ENCODE measurements at regions not wholly inside any gene's neighbourhood (a gene's known extent, or its start where the extent isn't known, plus 50 kb on each side); places are given as distances from the start of the nearest gene placed in this dataset.

DNA sequence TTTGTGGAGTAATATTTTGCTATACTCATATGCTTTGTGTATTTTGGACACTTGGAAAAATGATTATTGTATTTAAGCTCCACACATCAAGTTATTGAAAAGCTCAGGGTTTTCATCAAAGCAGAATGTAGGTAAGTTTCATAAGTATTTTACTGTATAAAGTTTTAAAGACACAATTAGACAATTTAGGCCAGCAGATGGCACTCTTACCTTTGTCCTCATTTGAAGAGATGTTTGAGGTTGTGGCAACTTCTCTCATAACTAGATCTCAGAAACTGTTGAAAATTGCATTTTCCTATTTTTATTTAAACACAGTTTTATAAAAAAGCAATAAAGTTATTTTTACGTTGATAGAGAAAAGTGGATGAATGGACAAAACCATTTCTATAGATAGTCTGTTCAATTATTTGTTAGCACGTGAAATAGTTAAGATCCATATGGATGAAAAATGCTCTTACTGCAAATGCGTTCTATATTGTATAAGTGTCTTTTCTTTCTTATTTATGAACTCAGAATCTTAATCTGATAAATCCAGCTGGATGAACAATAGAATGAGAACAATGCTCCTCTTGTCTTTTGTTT lies 300.0 kb downstream of the AEBP2 start:
- H3K4me1 ChIP-seq (ENCODE audit: insufficient read depth, low read length), result no peaks in the 10 kb centered on the region
- Mint-ChIP-seq H3K9me3 (peaks cover 0 to 7% (median 4%) of the 10 kb centered on the region in 8 donors), H3K27ac (no peak overlapping the region), H3K4me1 (no peaks in the 10 kb centered on the region), H3K4me3 (no peak overlapping the region), H3K27me3 (no peaks in the 10 kb centered on the region), H3K36me3 (no peaks in the 10 kb centered on the region)
- H3K4me3 ChIP-seq (ENCODE audit: low read length in 2 of 2), result no peak overlapping the region
- ChIA-PET POLR2A (ENCODE audit: partially characterized antibody) (no interaction called here), CTCF (ENCODE audit: partially characterized antibody) (interaction anchor here (0.6 to 2.8 kb wide), 6 partner anchors 10 to 30 kb away, joined by 3 to 18 read pairs (median 3); no protein-coding TSS in a partner anchor)
- no peaks in the 10 kb centered on the region for H3K9me3 ChIP-seq (ENCODE audit: control insufficient read depth in 1 of 2, low read length in 2 of 2)
- no peak overlapping the region for H3K27ac ChIP-seq (ENCODE audit: low read depth, low read length)
- H3K27me3 ChIP-seq (ENCODE audit: insufficient read depth, low read length), result no peaks in the 10 kb centered on the region
- intact Hi-C loops (cut with micrococcal nuclease), result no loop called here
- DNase-seq, result peak in 4 of 5 donors; percentile 22 to 35 (median 31)
- H3K36me3 ChIP-seq (ENCODE audit: insufficient read depth, low read length), result no peaks in the 10 kb centered on the region

DNA sequence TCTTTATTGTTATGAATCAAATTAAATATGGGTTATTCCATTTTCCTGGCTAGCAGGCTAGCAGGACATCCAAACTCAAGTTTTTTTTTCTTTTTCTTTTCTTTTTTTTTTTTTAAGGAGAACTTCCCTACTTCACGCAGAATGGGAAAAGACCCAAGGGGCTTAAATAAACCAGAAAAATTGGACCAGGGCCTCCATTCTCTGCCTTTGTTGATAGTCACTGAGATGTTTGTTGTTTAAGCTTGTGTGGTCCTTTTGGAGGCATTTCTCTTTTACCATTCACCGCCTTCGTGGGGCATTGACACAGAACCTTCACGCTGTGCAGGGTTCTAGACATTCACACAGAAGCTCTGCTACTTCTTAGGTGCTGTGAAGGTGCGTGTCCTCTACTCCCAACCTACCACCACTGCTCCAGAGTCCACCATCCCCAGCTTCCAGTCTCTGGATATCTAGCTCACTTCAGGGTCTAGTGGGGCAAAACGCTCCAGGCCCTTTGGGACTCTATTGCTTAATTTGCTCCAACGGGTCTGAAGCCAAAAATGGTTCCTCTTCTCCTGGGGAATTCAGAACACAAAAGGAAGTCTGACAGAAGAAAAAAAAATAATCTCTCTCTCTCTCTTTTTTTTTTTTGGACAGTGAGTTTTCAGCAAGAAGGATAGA lies 301.3 kb downstream of the AEBP2 start:
- Histone ChIP-seq H3K4me1 (ENCODE audit: insufficient read depth, low read length) (no peaks in the 10 kb centered on the region), H3K27ac (ENCODE audit: low read depth, low read length) (no peak overlapping the region), H3K9me3 (ENCODE audit: control insufficient read depth in 1 of 2, low read length in 2 of 2) (no peaks in the 10 kb centered on the region), H3K36me3 (ENCODE audit: insufficient read depth, low read length) (no peaks in the 10 kb centered on the region), H3K4me3 (ENCODE audit: low read length in 2 of 2) (no peak overlapping the region), H3K27me3 (ENCODE audit: insufficient read depth, low read length) (no peaks in the 10 kb centered on the region)
- CTCF ChIA-PET (ENCODE audit: partially characterized antibody), result interaction anchor here (2.8 kb wide), 1 partner anchor 8 kb away, joined by 18 read pairs; no protein-coding TSS in a partner anchor
- H3K36me3 Mint-ChIP-seq, result no peaks in the 10 kb centered on the region
- DNase-seq, result no peak
- H3K4me1 Mint-ChIP-seq, result peaks cover 0 to 5% (median 3%) of the 10 kb centered on the region in 4 donors
- POLR2A ChIA-PET (ENCODE audit: partially characterized antibody), result no interaction called here
- peaks cover 0 to 2% (median 0%) of the 10 kb centered on the region in 8 donors for H3K9me3 Mint-ChIP-seq
- H3K27me3 Mint-ChIP-seq, result no peaks in the 10 kb centered on the region
- no peak overlapping the region for H3K27ac Mint-ChIP-seq
- intact Hi-C loops (cut with micrococcal nuclease), result no loop called here
- no peak overlapping the region for H3K4me3 Mint-ChIP-seq

DNA sequence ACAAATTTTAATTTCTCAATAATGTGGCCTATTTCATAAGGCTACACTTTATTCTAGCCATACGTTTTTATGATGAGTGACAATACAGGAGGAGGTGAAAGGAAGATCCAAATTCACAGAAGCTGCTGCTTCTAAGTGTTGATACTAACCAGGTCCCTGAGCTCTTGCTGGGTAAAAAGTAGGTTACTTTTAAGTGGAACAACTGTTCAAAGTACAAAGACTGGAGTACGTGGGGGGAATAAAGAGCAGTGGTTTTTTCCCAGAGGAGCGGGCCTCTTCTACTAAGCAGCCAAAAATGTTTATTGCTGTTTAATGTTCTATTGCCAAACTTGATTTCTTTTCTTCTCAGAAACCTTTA lies 301.8 kb downstream of the AEBP2 start:
- no peak overlapping the region for H3K4me3 ChIP-seq (ENCODE audit: low read length in 2 of 2)
- H3K9me3 ChIP-seq (ENCODE audit: control insufficient read depth in 1 of 2, low read length in 2 of 2), result no peaks in the 10 kb centered on the region
- Mint-ChIP-seq H3K4me1 (peaks cover 0 to 5% (median 3%) of the 10 kb centered on the region in 4 donors), H3K27ac (no peak overlapping the region), H3K27me3 (no peaks in the 10 kb centered on the region), H3K36me3 (no peaks in the 10 kb centered on the region), H3K9me3 (peaks cover 0 to 2% (median 0%) of the 10 kb centered on the region in 8 donors), H3K4me3 (no peak overlapping the region)
- H3K36me3 ChIP-seq (ENCODE audit: insufficient read depth, low read length), result no peaks in the 10 kb centered on the region
- no peak overlapping the region for H3K27ac ChIP-seq (ENCODE audit: low read depth, low read length)
- CTCF ChIA-PET (ENCODE audit: partially characterized antibody), result interaction anchor here (2.8 kb wide), 1 partner anchor 8 kb away, joined by 18 read pairs; no protein-coding TSS in a partner anchor
- no peak for DNase-seq
- no peaks in the 10 kb centered on the region for H3K27me3 ChIP-seq (ENCODE audit: insufficient read depth, low read length)
- POLR2A ChIA-PET (ENCODE audit: partially characterized antibody), result no interaction called here
- H3K4me1 ChIP-seq (ENCODE audit: insufficient read depth, low read length), result no peaks in the 10 kb centered on the region
- intact Hi-C loops (cut with micrococcal nuclease), result no loop called here

DNA sequence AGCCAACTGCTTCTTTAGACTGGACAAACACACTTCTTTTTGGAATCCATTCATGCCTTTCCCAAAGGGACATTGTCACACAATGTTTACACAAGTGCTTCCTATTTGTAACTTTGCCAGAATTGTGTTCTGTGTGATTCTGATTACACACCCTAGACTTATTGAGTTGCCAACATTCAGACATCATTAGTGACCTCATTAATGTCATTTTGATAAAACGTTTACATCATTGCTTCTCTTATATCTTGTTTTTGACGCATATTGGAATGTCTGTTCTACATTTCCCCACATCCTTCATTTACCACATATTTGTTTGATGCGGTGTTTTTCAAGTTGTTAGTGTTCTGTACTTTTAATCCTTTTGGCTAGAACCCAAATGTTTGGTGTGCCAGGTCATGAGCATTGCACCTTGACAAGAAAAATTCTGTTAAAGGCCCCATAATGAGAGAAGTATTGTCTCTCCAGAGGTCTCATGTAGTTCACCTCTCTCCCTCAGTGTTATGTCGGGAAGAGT lies 305.5 kb downstream of the AEBP2 start:
- Histone ChIP-seq H3K27me3 (ENCODE audit: insufficient read depth, low read length) (no peaks in the 10 kb centered on the region), H3K4me3 (ENCODE audit: low read length in 2 of 2) (no peak overlapping the region), H3K9me3 (ENCODE audit: control insufficient read depth in 1 of 2, low read length in 2 of 2) (no peaks in the 10 kb centered on the region), H3K4me1 (ENCODE audit: insufficient read depth, low read length) (no peaks in the 10 kb centered on the region), H3K36me3 (ENCODE audit: insufficient read depth, low read length) (no peaks in the 10 kb centered on the region), H3K27ac (ENCODE audit: low read depth, low read length) (no peak overlapping the region)
- Mint-ChIP-seq H3K27me3 (no peaks in the 10 kb centered on the region), H3K9me3 (peaks cover 0 to 15% (median 11%) of the 10 kb centered on the region in 8 donors), H3K36me3 (peaks cover 0 to 7% of the 10 kb centered on the region in 2 donors), H3K27ac (no peak overlapping the region), H3K4me1 (peaks cover 0 to 5% (median 3%) of the 10 kb centered on the region in 4 donors), H3K4me3 (no peak overlapping the region)
- ChIA-PET POLR2A (ENCODE audit: partially characterized antibody) (no interaction called here), CTCF (ENCODE audit: partially characterized antibody) (no interaction called here)
- intact Hi-C loops (cut with micrococcal nuclease), result no loop called here
- DNase-seq, result peak in 2 of 5 donors; percentile 12 to 36

DNA sequence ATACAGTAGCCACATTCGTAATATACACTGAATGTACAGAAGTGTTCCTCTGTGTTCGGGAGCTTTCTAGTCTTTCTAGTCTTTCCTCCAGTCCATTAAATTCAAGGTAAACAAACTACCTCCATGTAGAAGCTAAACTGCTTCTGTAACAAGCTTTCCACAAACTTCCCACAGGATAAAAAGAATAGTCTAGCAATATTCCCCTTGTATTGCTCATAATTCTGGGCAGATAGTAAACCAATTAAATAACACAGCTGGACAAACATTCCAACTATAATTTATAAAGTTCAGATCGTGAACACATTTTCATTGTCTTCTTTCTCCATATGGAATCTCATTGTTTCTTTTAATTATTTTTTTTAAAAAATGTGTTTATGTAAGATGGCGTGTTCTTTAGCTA lies 307.2 kb downstream of the AEBP2 start:
- ChIA-PET CTCF (ENCODE audit: partially characterized antibody) (interaction anchor here (0.9 to 1.4 kb wide), 2 partner anchors 15 to 39 kb away, joined by 3 read pairs; no protein-coding TSS in a partner anchor), POLR2A (ENCODE audit: partially characterized antibody) (no interaction called here)
- Histone ChIP-seq H3K27me3 (ENCODE audit: insufficient read depth, low read length) (no peaks in the 10 kb centered on the region), H3K27ac (ENCODE audit: low read depth, low read length) (no peak overlapping the region), H3K36me3 (ENCODE audit: insufficient read depth, low read length) (no peaks in the 10 kb centered on the region), H3K4me3 (ENCODE audit: low read length in 2 of 2) (no peak overlapping the region), H3K4me1 (ENCODE audit: insufficient read depth, low read length) (no peaks in the 10 kb centered on the region), H3K9me3 (ENCODE audit: control insufficient read depth in 1 of 2, low read length in 2 of 2) (no peaks in the 10 kb centered on the region)
- Mint-ChIP-seq H3K4me1 (peaks cover 0 to 5% (median 3%) of the 10 kb centered on the region in 4 donors), H3K4me3 (no peak overlapping the region), H3K9me3 (peaks cover 0 to 20% (median 15%) of the 10 kb centered on the region in 8 donors), H3K27me3 (no peaks in the 10 kb centered on the region), H3K36me3 (peaks cover 0 to 7% of the 10 kb centered on the region in 2 donors), H3K27ac (no peak overlapping the region)
- no peak for DNase-seq
- intact Hi-C loops (cut with micrococcal nuclease), result no loop called here

DNA sequence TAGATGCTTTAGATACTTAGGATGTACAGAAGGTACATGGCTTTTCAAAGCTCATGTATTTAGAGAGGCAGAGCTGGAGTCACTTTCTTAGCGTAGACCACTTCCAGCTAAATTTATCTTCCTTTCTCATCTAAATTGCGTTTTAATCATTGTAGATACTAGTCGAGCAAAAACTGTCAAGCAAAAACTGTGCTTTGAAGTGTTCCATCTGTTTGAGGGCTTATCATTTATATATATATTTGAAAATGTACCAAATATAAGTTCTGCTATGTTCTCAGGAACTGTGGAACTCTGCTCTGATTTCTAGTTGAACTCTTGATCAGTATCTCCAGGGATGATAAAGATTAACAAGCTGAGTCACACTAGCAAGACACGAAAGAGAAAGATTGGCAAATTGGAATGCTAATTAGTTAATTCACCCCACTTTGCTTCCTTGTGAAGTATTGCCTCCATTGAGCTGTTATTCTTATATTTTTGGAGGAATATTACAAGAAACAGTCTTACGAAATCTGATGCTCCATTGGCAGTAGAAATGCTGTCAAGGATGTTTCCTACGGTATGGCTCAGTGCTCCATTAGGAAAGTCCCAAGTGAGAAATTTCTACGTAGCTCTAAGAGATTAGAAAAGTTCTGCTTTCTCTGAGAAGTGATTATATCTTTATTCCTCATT lies 310.7 kb downstream of the AEBP2 start:
- no peaks in the 10 kb centered on the region for H3K27me3 ChIP-seq (ENCODE audit: insufficient read depth, low read length)
- intact Hi-C loops (cut with micrococcal nuclease), result no loop called here
- CTCF ChIA-PET (ENCODE audit: partially characterized antibody), result interaction anchor here (3.5 kb wide), 1 partner anchor 10 kb away, joined by 18 read pairs; no protein-coding TSS in a partner anchor
- Mint-ChIP-seq H3K27ac (no peak overlapping the region), H3K36me3 (peaks cover 0 to 7% of the 10 kb centered on the region in 2 donors), H3K27me3 (no peaks in the 10 kb centered on the region), H3K9me3 (peaks cover 0 to 42% (median 30%) of the 10 kb centered on the region in 8 donors), H3K4me3 (no peak overlapping the region), H3K4me1 (peaks cover 0 to 1% (median under 1%) of the 10 kb centered on the region in 4 donors)
- H3K4me1 ChIP-seq (ENCODE audit: insufficient read depth, low read length), result no peaks in the 10 kb centered on the region
- H3K4me3 ChIP-seq (ENCODE audit: low read length in 2 of 2), result no peak overlapping the region
- H3K36me3 ChIP-seq (ENCODE audit: insufficient read depth, low read length), result no peaks in the 10 kb centered on the region
- POLR2A ChIA-PET (ENCODE audit: partially characterized antibody), result no interaction called here
- no peaks in the 10 kb centered on the region for H3K9me3 ChIP-seq (ENCODE audit: control insufficient read depth in 1 of 2, low read length in 2 of 2)
- H3K27ac ChIP-seq (ENCODE audit: low read depth, low read length), result no peak overlapping the region
- DNase-seq, result no peak

DNA sequence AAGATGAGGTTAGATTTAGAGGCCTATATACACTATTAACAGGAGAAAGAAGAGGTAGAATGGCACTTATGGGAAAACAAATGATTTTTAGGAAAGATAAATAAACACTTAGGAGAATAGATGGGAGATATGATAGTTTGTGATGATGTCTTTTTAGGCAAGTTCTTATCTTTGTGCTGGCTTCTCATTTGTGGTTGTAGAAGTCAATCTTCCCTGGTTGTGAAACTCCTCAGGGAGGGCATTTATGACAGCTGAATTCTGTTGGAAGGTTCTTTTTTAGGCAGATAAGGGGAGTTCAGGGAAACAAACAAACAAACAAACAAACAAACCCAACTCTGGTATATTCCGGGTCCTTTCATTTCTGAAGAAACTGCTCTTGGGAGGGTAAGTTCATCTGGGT lies 311.8 kb downstream of the AEBP2 start:
- ChIA-PET POLR2A (ENCODE audit: partially characterized antibody) (no interaction called here), CTCF (ENCODE audit: partially characterized antibody) (no interaction called here)
- H3K27me3 Mint-ChIP-seq, result peaks cover 0 to under 1% of the 10 kb centered on the region in 2 donors
- Histone ChIP-seq H3K4me1 (ENCODE audit: insufficient read depth, low read length) (no peaks in the 10 kb centered on the region), H3K36me3 (ENCODE audit: insufficient read depth, low read length) (no peaks in the 10 kb centered on the region), H3K27me3 (ENCODE audit: insufficient read depth, low read length) (no peaks in the 10 kb centered on the region), H3K4me3 (ENCODE audit: low read length in 2 of 2) (no peak overlapping the region), H3K9me3 (ENCODE audit: control insufficient read depth in 1 of 2, low read length in 2 of 2) (no peaks in the 10 kb centered on the region), H3K27ac (ENCODE audit: low read depth, low read length) (no peak overlapping the region)
- H3K27ac Mint-ChIP-seq, result no peak overlapping the region
- peaks cover 0 to 42% (median 30%) of the 10 kb centered on the region in 8 donors for H3K9me3 Mint-ChIP-seq
- intact Hi-C loops (cut with micrococcal nuclease), result no loop called here
- H3K4me3 Mint-ChIP-seq, result no peak overlapping the region
- no peaks in the 10 kb centered on the region for H3K4me1 Mint-ChIP-seq
- H3K36me3 Mint-ChIP-seq, result peaks cover 0 to 7% of the 10 kb centered on the region in 2 donors
- no peak for DNase-seq

Data from CD4-positive, alpha-beta memory T cell (primary cell).